ENCODE measurements at regions not wholly inside any gene's neighbourhood (a gene's known extent, or its start where the extent isn't known, plus 50 kb on each side); places are given as distances from the start of the nearest gene placed in this dataset.

DNA sequence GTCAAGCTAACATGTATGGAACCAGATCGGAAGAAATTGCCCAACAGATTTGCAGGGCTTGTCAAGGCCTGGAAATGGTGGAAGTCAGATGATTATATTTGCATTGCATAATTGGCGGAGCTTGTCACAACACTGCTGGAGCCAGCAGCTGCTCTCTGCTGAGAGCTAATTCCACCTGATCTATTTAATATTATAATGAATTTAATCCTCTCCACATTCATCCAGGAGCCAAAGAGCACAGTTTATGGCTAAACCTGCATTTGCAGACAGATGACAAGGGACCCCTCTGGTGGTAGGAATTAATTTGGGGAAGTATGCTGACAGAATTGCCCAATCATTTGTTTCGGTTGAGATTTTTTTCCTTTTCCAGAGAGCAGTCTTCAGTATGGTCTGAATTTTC lies 730.2 kb downstream of the TUSC7 start:
- Mint-ChIP-seq H3K9me3 (ENCODE audit: insufficient read depth) (no peaks in the 10 kb centered on the region), H3K27ac (no peak overlapping the region), H3K36me3 (ENCODE audit: low read depth) (no peaks in the 10 kb centered on the region), H3K4me3 (no peak overlapping the region), H3K4me1 (ENCODE audit: low read depth) (no peaks in the 10 kb centered on the region), H3K27me3 (ENCODE audit: low read depth) (no peaks in the 10 kb centered on the region)
- ATAC-seq (no peak), DNase-seq (no peak)
- CTCF ChIA-PET, result no interaction called here
- POLR2A ChIA-PET, result no interaction called here

DNA sequence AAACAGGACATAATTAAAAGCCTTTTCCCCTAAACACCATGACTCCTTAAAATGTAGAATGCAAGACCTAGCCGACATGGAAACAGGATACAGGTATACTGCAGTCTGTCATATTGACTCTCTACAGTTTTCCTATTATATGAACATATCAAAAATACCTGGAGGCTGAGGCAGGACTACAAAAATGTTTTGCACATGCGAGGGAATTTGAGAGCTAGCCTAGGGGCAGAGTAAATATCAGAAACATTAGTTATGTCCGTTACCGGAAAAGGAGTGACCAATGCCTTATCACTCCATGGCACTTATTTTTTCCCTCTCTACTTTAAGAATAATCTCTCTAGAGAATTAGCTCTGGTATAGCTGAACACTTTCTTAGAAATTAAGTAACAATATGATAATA lies 732.3 kb downstream of the TUSC7 start:
- ATAC-seq, result no peak
- no peaks in the 10 kb centered on the region for H3K36me3 Mint-ChIP-seq (ENCODE audit: low read depth)
- ChIA-PET CTCF (no interaction called here), POLR2A (no interaction called here)
- DNase-seq, result no peak
- H3K27ac Mint-ChIP-seq, result no peak overlapping the region
- H3K27me3 Mint-ChIP-seq (ENCODE audit: low read depth), result no peaks in the 10 kb centered on the region
- no peaks in the 10 kb centered on the region for H3K9me3 Mint-ChIP-seq (ENCODE audit: insufficient read depth)
- no peaks in the 10 kb centered on the region for H3K4me1 Mint-ChIP-seq (ENCODE audit: low read depth)
- no peak overlapping the region for H3K4me3 Mint-ChIP-seq

DNA sequence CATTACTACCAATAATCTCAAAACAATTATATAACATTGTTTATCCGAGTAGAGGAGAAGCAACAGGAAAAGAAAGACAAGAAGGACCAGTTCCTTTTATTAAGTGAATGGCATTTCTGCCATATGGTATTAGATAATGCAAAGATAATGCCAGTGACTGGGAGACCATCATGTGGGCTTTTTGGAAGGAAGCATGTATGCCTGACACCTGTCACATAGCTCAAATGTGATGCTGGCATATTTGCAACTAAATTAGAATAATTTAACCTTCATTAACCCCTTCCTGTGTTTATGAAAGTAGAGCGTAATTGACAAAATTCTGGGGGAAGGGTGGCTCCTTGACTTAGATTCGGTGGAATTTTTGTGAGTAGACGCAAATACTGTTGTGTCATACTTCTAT lies 733.0 kb downstream of the TUSC7 start:
- no peak for ATAC-seq
- POLR2A ChIA-PET, result no interaction called here

DNA sequence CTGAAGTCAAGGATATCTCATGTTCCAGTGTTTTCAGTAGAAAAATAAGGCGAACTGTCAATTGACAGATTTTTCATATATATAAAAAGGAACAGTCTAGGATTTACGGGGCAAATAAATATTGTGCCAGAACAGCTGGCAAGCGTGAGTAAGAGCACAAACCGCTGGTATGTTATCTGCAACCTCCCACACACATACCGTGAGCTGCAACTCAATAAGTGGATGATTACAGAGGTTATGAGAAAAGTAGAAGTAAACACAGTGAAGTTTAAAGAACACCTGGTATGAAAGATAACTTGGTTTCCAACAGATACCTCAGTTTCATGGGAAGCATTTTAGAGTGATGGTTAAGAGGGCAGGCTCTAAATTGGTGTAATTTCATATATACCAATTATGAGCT lies 733.4 kb downstream of the TUSC7 start:
- ChIA-PET POLR2A (no interaction called here), CTCF (no interaction called here)
- no peaks in the 10 kb centered on the region for H3K27me3 Mint-ChIP-seq (ENCODE audit: low read depth)
- H3K27ac Mint-ChIP-seq, result no peak overlapping the region
- H3K9me3 Mint-ChIP-seq (ENCODE audit: insufficient read depth), result no peaks in the 10 kb centered on the region
- no peaks in the 10 kb centered on the region for H3K4me1 Mint-ChIP-seq (ENCODE audit: low read depth)
- H3K36me3 Mint-ChIP-seq (ENCODE audit: low read depth), result no peaks in the 10 kb centered on the region
- no peak for DNase-seq
- ATAC-seq, result no peak
- no peak overlapping the region for H3K4me3 Mint-ChIP-seq

More for the DNA sequence above, 733.0 kb downstream of the TUSC7 start:
- Mint-ChIP-seq H3K36me3 (ENCODE audit: low read depth) (no peaks in the 10 kb centered on the region), H3K27ac (no peak overlapping the region), H3K4me3 (no peak overlapping the region), H3K9me3 (ENCODE audit: insufficient read depth) (no peaks in the 10 kb centered on the region), H3K4me1 (ENCODE audit: low read depth) (no peaks in the 10 kb centered on the region), H3K27me3 (ENCODE audit: low read depth) (no peaks in the 10 kb centered on the region)
- no peak for DNase-seq
- CTCF ChIA-PET, result no interaction called here

DNA sequence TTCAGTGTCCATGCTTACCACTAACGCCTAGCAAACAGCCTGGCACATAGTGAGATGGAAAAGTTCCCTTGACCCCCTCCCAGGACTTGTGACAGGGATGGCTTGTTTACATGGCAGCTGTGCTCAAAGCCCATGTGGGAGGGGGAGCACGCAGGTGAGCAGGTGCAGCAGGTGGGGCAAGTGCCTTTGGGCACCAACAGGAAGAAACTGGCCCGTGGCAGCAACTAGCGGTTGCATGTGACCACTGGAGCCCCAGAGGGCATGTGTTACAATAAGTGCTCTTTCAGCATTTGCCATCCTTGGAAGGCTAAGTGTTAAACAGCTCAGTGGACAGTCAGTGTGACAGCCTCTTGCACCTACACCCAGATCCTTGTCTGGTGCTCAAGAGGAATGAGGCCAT lies 734.6 kb downstream of the TUSC7 start:
- Mint-ChIP-seq H3K27ac (no peak overlapping the region), H3K4me3 (no peak overlapping the region), H3K27me3 (ENCODE audit: low read depth) (no peaks in the 10 kb centered on the region), H3K36me3 (ENCODE audit: low read depth) (no peaks in the 10 kb centered on the region), H3K9me3 (ENCODE audit: insufficient read depth) (no peaks in the 10 kb centered on the region), H3K4me1 (ENCODE audit: low read depth) (no peaks in the 10 kb centered on the region)
- ATAC-seq, result no peak
- CTCF ChIA-PET, result no interaction called here
- POLR2A ChIA-PET, result no interaction called here
- DNase-seq, result no peak

DNA sequence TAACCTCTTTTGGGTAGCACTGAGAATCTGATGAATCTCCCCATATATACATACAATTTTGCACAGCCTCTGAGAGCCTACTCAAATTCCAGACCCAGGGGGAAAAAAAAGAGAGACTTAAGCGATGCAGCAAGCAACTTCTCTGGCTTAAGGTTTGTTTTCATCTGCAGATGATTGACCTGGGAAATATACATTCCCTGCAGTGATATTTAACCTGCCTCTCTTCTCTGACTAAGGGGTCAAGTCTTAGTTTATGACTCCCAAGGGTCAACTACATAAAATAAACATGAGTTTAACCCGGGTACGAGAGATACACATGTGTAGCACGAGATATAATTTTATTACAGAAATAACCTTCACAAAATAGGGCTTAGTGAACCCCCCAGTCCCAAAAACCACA lies 737.8 kb downstream of the TUSC7 start:
- no peaks in the 10 kb centered on the region for H3K36me3 Mint-ChIP-seq (ENCODE audit: low read depth)
- POLR2A ChIA-PET, result no interaction called here
- DNase-seq (no peak), ATAC-seq (no peak)
- no peaks in the 10 kb centered on the region for H3K4me1 Mint-ChIP-seq (ENCODE audit: low read depth)
- H3K27me3 Mint-ChIP-seq (ENCODE audit: low read depth), result no peaks in the 10 kb centered on the region
- H3K9me3 Mint-ChIP-seq (ENCODE audit: insufficient read depth), result no peaks in the 10 kb centered on the region
- CTCF ChIA-PET, result no interaction called here
- no peak overlapping the region for H3K27ac Mint-ChIP-seq
- no peak overlapping the region for H3K4me3 Mint-ChIP-seq

DNA sequence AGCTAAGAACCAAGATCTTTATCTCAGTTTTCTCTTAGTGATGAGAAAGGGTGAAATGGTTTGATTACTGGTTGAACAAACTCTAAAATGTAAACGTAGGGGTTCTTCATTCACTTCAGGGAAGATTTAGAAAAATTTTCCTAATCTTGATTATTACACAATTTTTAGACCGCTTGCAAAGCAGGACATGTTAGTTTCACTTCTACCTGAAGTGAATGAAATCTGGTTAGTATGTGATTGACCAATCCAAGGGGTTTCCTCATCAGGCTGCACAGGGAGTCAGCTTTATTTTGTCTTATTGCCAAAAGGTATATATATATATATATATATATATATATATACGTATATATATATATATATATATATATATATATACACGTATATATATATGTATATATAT lies 740.4 kb downstream of the TUSC7 start:
- H3K4me3 Mint-ChIP-seq, result no peak overlapping the region
- H3K36me3 Mint-ChIP-seq (ENCODE audit: low read depth), result no peaks in the 10 kb centered on the region
- ChIA-PET CTCF (no interaction called here), POLR2A (no interaction called here)
- no peak overlapping the region for H3K27ac Mint-ChIP-seq
- DNase-seq (no peak), ATAC-seq (no peak)
- no peaks in the 10 kb centered on the region for H3K4me1 Mint-ChIP-seq (ENCODE audit: low read depth)
- no peaks in the 10 kb centered on the region for H3K27me3 Mint-ChIP-seq (ENCODE audit: low read depth)
- H3K9me3 Mint-ChIP-seq (ENCODE audit: insufficient read depth), result no peaks in the 10 kb centered on the region

DNA sequence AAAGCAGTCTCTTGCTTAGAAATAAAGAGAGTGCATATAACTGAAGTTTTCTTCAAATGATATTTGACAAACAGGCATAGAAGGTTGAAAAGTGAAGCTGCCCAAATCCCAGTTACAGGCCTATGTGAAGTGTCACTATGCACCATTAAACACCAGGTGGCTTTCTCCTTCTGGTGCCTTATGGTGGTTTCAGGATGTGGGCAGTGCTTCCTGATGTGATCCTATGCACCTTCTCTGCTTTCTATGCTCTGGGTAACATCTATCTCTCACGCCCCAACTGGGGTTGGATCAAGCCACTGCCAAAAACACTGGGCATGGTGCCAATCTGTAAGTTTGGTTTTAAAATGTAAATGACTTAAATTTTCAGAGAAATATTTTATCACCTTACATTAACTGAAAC lies 744.7 kb downstream of the TUSC7 start:
- CTCF ChIA-PET, result no interaction called here
- no peaks in the 10 kb centered on the region for H3K4me1 Mint-ChIP-seq (ENCODE audit: low read depth)

DNA sequence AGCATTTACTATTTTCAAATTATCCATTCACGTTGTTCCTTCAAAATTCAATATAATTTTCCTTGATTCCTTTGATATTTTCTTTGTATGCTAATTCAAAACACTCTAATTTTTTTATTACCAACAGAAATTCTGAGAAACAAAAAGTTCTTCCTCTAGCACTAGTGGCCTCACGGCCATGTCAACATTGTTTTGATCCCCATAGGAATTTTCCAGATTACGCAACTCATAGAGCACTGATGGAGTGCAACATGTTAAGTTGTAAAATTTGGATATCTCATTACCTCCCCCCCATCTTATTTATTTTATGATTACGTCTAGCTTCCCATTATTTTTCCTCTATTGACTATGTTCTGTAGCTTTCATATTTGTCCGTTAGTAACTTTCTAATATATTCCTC lies 745.3 kb downstream of the TUSC7 start:
- ATAC-seq (no peak), DNase-seq (no peak)
- no peak overlapping the region for H3K4me3 Mint-ChIP-seq
- ChIA-PET CTCF (no interaction called here), POLR2A (no interaction called here)
- no peaks in the 10 kb centered on the region for H3K9me3 Mint-ChIP-seq (ENCODE audit: insufficient read depth)
- H3K27me3 Mint-ChIP-seq (ENCODE audit: low read depth), result no peaks in the 10 kb centered on the region
- no peaks in the 10 kb centered on the region for H3K4me1 Mint-ChIP-seq (ENCODE audit: low read depth)
- no peaks in the 10 kb centered on the region for H3K36me3 Mint-ChIP-seq (ENCODE audit: low read depth)
- no peak overlapping the region for H3K27ac Mint-ChIP-seq

More for the DNA sequence above, 744.7 kb downstream of the TUSC7 start:
- H3K36me3 Mint-ChIP-seq (ENCODE audit: low read depth), result no peaks in the 10 kb centered on the region
- POLR2A ChIA-PET, result no interaction called here
- no peak overlapping the region for H3K27ac Mint-ChIP-seq
- ATAC-seq (no peak), DNase-seq (no peak)
- H3K27me3 Mint-ChIP-seq (ENCODE audit: low read depth), result no peaks in the 10 kb centered on the region
- no peaks in the 10 kb centered on the region for H3K9me3 Mint-ChIP-seq (ENCODE audit: insufficient read depth)
- H3K4me3 Mint-ChIP-seq, result no peak overlapping the region

DNA sequence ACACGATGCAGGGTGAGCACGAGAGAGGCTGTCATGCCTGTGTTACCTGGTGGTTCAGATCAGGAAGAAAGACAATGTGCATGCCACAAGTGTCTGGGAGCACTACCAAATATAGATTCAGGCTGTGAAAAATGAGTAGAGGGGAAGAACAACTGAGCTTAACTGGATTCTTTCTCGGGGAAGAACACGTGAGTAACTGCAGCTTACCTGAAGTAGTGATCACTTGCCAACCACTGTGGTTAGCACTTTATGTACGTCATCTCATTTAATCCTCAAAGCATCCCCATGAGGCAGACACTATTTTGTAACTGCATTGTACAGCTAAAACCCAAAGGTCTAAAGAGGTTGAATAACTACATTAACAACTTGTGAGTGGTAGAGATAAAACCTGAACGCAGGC lies 746.2 kb downstream of the TUSC7 start:
- H3K27me3 Mint-ChIP-seq (ENCODE audit: low read depth), result no peaks in the 10 kb centered on the region
- no peaks in the 10 kb centered on the region for H3K36me3 Mint-ChIP-seq (ENCODE audit: low read depth)
- ChIA-PET POLR2A (no interaction called here), CTCF (no interaction called here)
- H3K4me1 Mint-ChIP-seq (ENCODE audit: low read depth), result no peaks in the 10 kb centered on the region
- no peak overlapping the region for H3K4me3 Mint-ChIP-seq
- H3K27ac Mint-ChIP-seq, result no peak overlapping the region
- no peaks in the 10 kb centered on the region for H3K9me3 Mint-ChIP-seq (ENCODE audit: insufficient read depth)
- ATAC-seq, result no peak
- no peak for DNase-seq

DNA sequence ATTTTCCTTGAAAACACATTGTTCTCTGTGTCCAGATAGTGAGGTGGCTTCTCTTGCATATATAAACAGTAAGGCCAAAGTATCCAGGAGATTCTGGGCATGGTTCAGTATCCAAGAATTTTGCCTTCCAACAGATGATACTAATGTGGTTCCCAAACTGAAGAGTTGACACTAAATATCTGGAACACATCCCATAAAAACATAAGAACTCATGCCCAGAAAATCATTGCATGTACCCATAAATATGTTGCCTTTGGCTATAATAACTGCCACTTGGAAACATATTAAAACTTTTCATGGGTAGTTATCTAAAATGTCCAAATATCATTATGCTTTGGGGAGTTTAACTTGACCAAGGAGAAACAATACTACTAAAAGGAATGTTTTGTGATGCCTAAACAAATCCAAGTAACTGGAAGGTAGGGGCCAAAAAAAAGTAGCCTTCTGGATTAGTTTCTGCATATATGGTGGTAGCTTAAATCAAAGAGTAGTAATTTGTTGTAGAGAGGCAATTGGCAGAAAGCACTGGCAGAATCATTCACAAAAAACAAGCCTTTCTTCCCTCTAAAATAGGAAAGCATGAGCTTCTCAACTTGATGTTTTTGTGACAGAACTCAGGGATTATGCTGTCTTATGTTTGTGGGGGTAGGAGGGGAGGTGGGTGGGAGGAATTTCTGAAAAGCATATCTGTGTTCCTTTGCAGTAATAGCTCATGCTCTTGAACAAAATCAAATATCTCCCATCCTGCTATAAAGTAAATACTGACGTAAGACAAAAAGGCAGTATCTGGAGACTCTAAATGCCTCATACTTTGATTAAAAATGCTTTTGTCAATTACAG lies 753.9 kb downstream of the TUSC7 start:
- H3K4me3 Mint-ChIP-seq, result no peak overlapping the region
- no peak for ATAC-seq
- POLR2A ChIA-PET, result no interaction called here

DNA sequence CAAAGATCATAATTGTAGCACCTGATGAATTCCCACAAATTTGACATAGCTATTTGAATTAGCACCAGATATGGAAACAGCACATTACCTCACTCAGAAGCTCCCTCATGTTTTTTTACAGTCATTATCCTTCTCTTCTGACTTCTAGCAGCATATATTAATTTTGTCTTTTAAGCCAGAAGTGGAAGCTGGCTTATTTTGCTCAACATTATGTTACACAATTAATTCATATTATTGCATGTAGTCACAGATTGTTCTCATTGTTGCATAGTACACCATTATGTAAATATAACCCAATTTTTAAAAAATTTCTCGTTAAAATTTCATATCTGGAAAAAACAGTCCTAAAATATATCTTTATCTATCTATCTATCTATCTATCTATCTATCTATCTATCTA lies 762.3 kb downstream of the TUSC7 start:
- Mint-ChIP-seq H3K4me1 (ENCODE audit: low read depth) (no peaks in the 10 kb centered on the region), H3K27me3 (ENCODE audit: low read depth) (no peaks in the 10 kb centered on the region), H3K9me3 (ENCODE audit: insufficient read depth) (no peaks in the 10 kb centered on the region), H3K4me3 (no peak overlapping the region), H3K27ac (no peak overlapping the region), H3K36me3 (ENCODE audit: low read depth) (no peaks in the 10 kb centered on the region)
- CTCF ChIA-PET, result no interaction called here
- ATAC-seq (no peak), DNase-seq (no peak)
- POLR2A ChIA-PET, result no interaction called here

More for the DNA sequence above, 753.9 kb downstream of the TUSC7 start:
- no peaks in the 10 kb centered on the region for H3K4me1 Mint-ChIP-seq (ENCODE audit: low read depth)
- no peaks in the 10 kb centered on the region for H3K27me3 Mint-ChIP-seq (ENCODE audit: low read depth)
- H3K27ac Mint-ChIP-seq, result no peak overlapping the region
- DNase-seq, result no peak
- H3K9me3 Mint-ChIP-seq (ENCODE audit: insufficient read depth), result no peaks in the 10 kb centered on the region
- CTCF ChIA-PET, result no interaction called here
- H3K36me3 Mint-ChIP-seq (ENCODE audit: low read depth), result no peaks in the 10 kb centered on the region

DNA sequence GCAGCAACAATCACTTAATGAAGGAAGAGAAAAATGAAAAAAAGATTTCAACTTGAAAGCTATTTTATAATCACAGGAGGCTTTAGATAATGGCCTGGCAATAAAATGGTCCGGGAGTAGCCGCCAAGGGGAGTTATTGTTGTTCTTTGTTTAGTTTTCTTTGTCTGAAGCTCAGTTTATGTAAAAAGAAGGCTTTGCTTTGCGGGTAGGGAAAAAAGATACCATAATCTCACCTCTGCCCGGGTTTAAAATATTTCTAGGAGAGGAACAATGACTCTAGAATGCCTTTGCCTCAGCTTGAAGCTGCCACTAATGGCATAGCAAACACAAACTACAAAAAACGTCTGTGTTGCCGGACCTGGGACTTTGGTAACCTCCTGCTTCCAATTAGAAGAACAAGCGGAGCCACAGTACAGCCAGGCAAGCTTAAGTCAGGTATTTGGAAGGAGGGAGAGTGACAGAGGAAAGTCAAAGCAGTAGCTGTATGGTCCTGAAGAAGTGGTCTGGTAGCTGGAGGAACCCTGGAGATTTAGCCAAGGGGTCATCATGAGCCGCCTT lies 764.5 kb downstream of the TUSC7 start:
- Mint-ChIP-seq H3K27ac (no peak overlapping the region), H3K9me3 (ENCODE audit: insufficient read depth) (no peaks in the 10 kb centered on the region), H3K27me3 (ENCODE audit: low read depth) (no peaks in the 10 kb centered on the region), H3K4me3 (no peak overlapping the region), H3K36me3 (ENCODE audit: low read depth) (no peaks in the 10 kb centered on the region), H3K4me1 (ENCODE audit: low read depth) (no peaks in the 10 kb centered on the region)
- DNase-seq, result no peak
- POLR2A ChIA-PET, result no interaction called here
- no peak for ATAC-seq
- CTCF ChIA-PET, result no interaction called here

Measured in activated CD8-positive, alpha-beta T cell treated with anti-CD3 and anti-CD28 coated beads, Interleukin-2, amount 10 ng/mL, durations not matched to agents 7 days and 5 days (primary cell).